ENCODE measurements at regions not wholly inside any gene's neighbourhood (a gene's known extent, or its start where the extent isn't known, plus 50 kb on each side); places are given as distances from the start of the nearest gene placed in this dataset.

- TF ChIP-seq POLR2AphosphoS5 (IDR thresholded peaks at IDR 0.05) (no peak), EP300 (IDR thresholded peaks at IDR 0.05) (no peak), CTCF (IDR thresholded peaks at IDR 0.05) (no peak), POLR2A (IDR thresholded peaks at IDR 0.05) (no peak)
Measured at GRCh38 chr3:153337369-153337768, 175.3 kb downstream of the RAP2B start.

Measured in suprapubic skin (tissue), 4 donors.